Astrocyte (in vitro differentiated cells and primary cell): ENCODE measurements at regions not wholly inside any gene's neighbourhood (a gene's known extent, or its start where the extent isn't known, plus 50 kb on each side); places are given as distances from the start of the nearest gene placed in this dataset.

Experiments
- CTCF ChIP-seq: IDR thresholded peaks from 2 replicates; pipeline ENCODE4 v1.5.1; 2011; ENCODE audit warnings: low read depth, mild to moderate bottlenecking, inconsistent platforms, low read length, moderate library complexity; ENCODE audit not compliant: insufficient read depth
- EZH2 ChIP-seq: IDR thresholded peaks from 2 replicates; pipeline ENCODE4 v1.6.1; 2012; ENCODE audit warnings: mild to moderate bottlenecking, low read length, inconsistent platforms; ENCODE audit not compliant: insufficient read depth

- TF ChIP-seq CTCF (no peak), EZH2 (no peak)
Observed at GRCh38 chr6:4670824-4671409, 105.3 kb upstream of the CDYL start.
